ENCODE measurements at regions not wholly inside any gene's neighbourhood (a gene's known extent, or its start where the extent isn't known, plus 50 kb on each side); places are given as distances from the start of the nearest gene placed in this dataset.

- no peaks in the 10 kb centered on the region for H3K4me1 ChIP-seq
- TF ChIP-seq, protein P1, sequence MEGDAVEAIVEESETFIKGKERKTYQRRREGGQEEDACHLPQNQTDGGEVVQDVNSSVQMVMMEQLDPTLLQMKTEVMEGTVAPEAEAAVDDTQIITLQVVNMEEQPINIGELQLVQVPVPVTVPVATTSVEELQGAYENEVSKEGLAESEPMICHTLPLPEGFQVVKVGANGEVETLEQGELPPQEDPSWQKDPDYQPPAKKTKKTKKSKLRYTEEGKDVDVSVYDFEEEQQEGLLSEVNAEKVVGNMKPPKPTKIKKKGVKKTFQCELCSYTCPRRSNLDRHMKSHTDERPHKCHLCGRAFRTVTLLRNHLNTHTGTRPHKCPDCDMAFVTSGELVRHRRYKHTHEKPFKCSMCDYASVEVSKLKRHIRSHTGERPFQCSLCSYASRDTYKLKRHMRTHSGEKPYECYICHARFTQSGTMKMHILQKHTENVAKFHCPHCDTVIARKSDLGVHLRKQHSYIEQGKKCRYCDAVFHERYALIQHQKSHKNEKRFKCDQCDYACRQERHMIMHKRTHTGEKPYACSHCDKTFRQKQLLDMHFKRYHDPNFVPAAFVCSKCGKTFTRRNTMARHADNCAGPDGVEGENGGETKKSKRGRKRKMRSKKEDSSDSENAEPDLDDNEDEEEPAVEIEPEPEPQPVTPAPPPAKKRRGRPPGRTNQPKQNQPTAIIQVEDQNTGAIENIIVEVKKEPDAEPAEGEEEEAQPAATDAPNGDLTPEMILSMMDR (IDR thresholded peaks at IDR 0.05): no peak
- TF ChIP-seq POLR2A (IDR thresholded peaks at IDR 0.05): no peak
Observed at GRCh38 chr16:6558661-6559060, 774.0 kb upstream of the RBFOX1 start.

GRCh38 chr16:6558126-6558525 lies 774.5 kb upstream of the RBFOX1 start:
- H3K9me3 ChIP-seq: no peaks in the 10 kb centered on the region
- no peak overlapping the region for H3K27ac ChIP-seq
- no peak overlapping the region for H3K4me3 ChIP-seq
- no peaks in the 10 kb centered on the region for H3K4me1 ChIP-seq
- TF ChIP-seq, protein P1 (IDR thresholded peaks at IDR 0.05): no peak
- no peak for TF ChIP-seq POLR2A (IDR thresholded peaks at IDR 0.05)
- H3K36me3 ChIP-seq: no peaks in the 10 kb centered on the region
- no peak for DNase-seq
- H3K27me3 ChIP-seq: no peaks in the 10 kb centered on the region

More at GRCh38 chr16:6558661-6559060, 774.0 kb upstream of the RBFOX1 start:
- no peak overlapping the region for H3K4me3 ChIP-seq
- no peaks in the 10 kb centered on the region for H3K27me3 ChIP-seq
- no peak for DNase-seq
- no peaks in the 10 kb centered on the region for H3K36me3 ChIP-seq
- H3K9me3 ChIP-seq: no peaks in the 10 kb centered on the region
- no peak overlapping the region for H3K27ac ChIP-seq

DNA sequence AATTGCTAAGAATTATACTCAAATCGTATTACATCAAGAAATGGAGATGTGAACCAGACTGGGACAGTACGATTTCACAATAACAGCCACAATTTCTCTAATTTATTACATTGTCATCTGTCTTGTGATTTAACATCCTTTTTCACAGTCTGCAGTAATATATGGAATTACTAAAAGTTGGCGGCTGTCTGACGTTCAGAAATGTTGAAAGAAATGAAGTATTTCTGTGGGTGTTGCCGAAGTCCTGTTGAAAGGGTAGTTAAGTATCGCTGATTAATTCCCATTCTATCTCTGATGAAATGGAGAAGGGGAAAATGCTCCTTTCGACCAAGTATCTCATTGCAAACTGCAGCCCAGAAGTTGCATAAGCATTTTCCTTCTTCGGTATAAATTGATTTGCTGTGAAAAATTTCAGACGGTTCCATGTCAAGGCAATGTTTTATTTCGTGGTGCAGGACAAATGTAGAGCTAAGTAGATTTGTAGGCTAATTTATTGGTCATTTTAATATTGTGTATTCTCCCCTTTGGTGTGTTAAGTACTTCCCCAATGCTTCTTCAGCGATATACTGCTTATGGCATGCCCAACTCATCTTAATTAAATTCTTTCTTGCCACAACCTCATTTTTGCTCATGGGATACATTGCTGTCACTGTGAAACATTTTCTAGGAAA lies 775.2 kb upstream of the RBFOX1 start:
- no peak overlapping the region for H3K4me3 ChIP-seq
- TF ChIP-seq POLR2A (IDR thresholded peaks at IDR 0.05): no peak
- TF ChIP-seq, protein P1 (IDR thresholded peaks at IDR 0.05): no peak
- H3K4me1 ChIP-seq: no peaks in the 10 kb centered on the region
- H3K9me3 ChIP-seq: no peaks in the 10 kb centered on the region
- no peak overlapping the region for H3K27ac ChIP-seq
- no peaks in the 10 kb centered on the region for H3K27me3 ChIP-seq
- no peaks in the 10 kb centered on the region for H3K36me3 ChIP-seq
- no peak for DNase-seq

DNA sequence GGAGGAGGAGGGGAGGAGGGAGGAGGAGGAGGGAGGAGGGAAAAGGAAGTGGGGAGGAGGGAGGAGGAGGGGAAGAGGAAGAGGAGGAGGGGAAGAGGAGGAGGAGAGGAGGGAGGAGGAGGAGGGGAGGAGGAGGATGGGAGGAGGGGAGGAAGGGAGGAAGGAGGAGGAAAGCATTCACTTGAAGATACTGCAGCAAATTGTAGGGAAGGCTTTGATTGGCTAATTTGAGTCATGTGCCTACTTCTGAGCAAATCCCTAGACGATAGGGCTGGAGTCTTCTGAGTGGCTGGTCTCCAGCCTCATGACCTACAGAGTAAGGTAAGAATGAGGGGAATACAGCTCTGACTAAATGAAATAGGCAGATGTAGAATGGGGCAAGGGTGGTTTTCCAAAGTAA lies 783.2 kb upstream of the RBFOX1 start:
- Histone ChIP-seq H3K4me3 (no peak overlapping the region), H3K9me3 (no peaks in the 10 kb centered on the region), H3K36me3 (no peaks in the 10 kb centered on the region), H3K27ac (no peak overlapping the region), H3K27me3 (no peaks in the 10 kb centered on the region), H3K4me1 (no peaks in the 10 kb centered on the region)
- TF ChIP-seq POLR2A (IDR thresholded peaks at IDR 0.05): no peak
- TF ChIP-seq, protein P1 (IDR thresholded peaks at IDR 0.05): no peak
- DNase-seq: no peak

GRCh38 chr16:6548507-6548906 lies 784.1 kb upstream of the RBFOX1 start:
- H3K4me3 ChIP-seq: no peak overlapping the region
- TF ChIP-seq, protein P1 (IDR thresholded peaks at IDR 0.05): no peak
- no peak for TF ChIP-seq POLR2A (IDR thresholded peaks at IDR 0.05)

GRCh38 chr16:6547131-6547530 lies 785.5 kb upstream of the RBFOX1 start:
- TF ChIP-seq POLR2A (IDR thresholded peaks at IDR 0.05): no peak
- TF ChIP-seq, protein P1 (IDR thresholded peaks at IDR 0.05): no peak
- H3K4me1 ChIP-seq: no peaks in the 10 kb centered on the region
- H3K27me3 ChIP-seq: no peaks in the 10 kb centered on the region
- no peaks in the 10 kb centered on the region for H3K36me3 ChIP-seq
- no peak for DNase-seq
- no peaks in the 10 kb centered on the region for H3K9me3 ChIP-seq
- H3K4me3 ChIP-seq: no peak overlapping the region
- no peak overlapping the region for H3K27ac ChIP-seq

More at GRCh38 chr16:6548507-6548906, 784.1 kb upstream of the RBFOX1 start:
- no peaks in the 10 kb centered on the region for H3K4me1 ChIP-seq
- H3K36me3 ChIP-seq: no peaks in the 10 kb centered on the region
- H3K27me3 ChIP-seq: no peaks in the 10 kb centered on the region
- no peak overlapping the region for H3K27ac ChIP-seq
- H3K9me3 ChIP-seq: no peaks in the 10 kb centered on the region
- DNase-seq: no peak
